Lower leg skin (tissue), 3 donors: ENCODE measurements at regions not wholly inside any gene's neighbourhood (a gene's known extent, or its start where the extent isn't known, plus 50 kb on each side); places are given as distances from the start of the nearest gene placed in this dataset.

ENCODE experiments used
- CTCF ChIP-seq, 3 donors: fragments of 450-650 bp; IDR thresholded peaks; one replicate each; pipeline ENCODE4 v1.5.1; 2016; ENCODE audit warnings: antibody characterized with exemption in 3 of 3, mild to moderate bottlenecking in 3 of 3, moderate library complexity in 2 of 3
- POLR2A ChIP-seq, 2 donors: fragments of 450-650 bp; IDR thresholded peaks; one replicate each; pipeline ENCODE4 v1.6.1; 2016 to 2017; ENCODE audit warnings: antibody characterized with exemption in 2 of 2, mild to moderate bottlenecking in 1 of 2, moderate library complexity in 1 of 2

- no peak for TF ChIP-seq CTCF (IDR thresholded peaks at IDR 0.05)
- no peak for TF ChIP-seq POLR2A (IDR thresholded peaks at IDR 0.05)
Observed at GRCh38 chr3:177835917-177836316, 638.6 kb upstream of the TBL1XR1 start.
